Inflammatory macrophage treated with lipopolysaccharide for 1 hour (primary cell): ENCODE measurements at regions not wholly inside any gene's neighbourhood (a gene's known extent, or its start where the extent isn't known, plus 50 kb on each side); places are given as distances from the start of the nearest gene placed in this dataset.
A peak's percentile ranks its signal among the peaks of the same experiment; 100 is the strongest.

Experiments
- DNase-seq, 2 donors: peaks; one replicate each; pipeline ENCODE4 v3.0.0-alpha.2; 2020 to 2022

DNA sequence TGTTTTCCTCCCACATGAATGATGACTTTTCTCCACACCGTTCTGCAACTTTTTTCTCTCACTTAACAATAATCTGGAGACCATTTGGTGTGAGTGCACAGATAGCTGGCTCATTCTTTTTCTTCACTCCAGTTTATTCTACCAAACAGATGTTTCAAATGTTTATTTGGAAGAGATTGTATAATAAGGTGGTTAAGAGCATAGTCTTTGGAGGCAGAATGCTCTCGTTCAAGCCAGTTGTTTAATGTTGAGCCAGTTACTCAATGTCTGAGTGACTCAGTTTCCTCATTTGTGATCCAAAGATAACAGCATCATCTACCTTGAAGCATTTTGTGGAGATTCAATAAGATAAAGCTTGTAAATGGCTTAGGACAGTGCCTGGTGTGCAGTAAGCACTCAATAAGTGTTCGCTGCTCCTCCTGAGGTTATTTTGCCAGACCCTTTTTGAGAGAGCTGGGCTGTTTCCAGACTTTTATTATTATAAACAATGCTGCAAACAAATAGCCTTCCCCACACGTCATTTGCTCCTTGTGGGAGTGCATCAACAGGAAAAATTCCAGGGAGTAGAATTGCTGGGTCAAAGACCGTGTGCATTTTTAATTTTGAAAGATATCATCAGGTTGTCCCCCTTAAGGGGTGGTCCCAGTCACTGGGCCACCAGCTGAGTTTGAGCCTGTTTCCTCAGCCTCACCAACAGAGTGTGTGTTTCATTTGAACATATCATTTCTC is 70.6 kb downstream of the VEGFA start:
- no peak for DNase-seq

DNA sequence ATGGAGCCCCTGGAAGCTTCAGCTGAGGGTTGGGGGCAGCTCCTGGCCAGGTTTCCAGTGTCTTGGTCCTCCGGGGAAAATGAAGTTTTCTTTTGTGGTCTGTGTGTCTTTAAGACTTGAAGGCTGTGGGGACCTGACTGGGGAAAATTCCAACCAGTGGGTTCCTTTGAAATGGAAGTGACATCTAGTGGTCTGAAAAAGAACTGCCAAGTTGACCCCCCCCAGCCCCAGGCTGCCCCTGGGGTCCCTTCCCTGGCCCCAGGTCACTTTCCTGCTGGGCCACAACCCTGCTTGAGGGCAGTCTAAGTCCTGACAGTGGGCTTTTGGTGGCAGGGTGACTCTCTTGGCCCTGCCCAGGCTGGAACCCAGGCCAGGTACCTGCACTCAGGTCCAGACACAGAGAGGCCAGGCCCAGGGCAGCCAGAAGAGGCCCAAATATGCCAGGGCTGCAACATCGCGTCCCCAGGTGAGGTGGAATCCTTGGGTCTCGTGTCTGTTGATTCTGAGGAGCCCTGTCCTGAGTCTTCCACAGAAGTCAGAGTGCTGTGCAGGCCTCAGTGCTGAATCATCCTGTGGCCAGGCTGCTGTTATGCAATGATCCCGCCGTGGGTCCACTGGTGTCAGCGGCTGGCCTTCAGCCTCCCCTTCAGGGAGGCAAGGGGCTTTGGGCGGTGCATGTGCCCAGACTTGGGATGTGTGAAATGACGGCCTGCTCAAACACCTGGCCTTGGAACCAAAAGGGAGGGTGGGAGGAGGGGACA is 68.4 kb downstream of the VEGFA start:
- peak; percentile 38 to 60 for DNase-seq

DNA sequence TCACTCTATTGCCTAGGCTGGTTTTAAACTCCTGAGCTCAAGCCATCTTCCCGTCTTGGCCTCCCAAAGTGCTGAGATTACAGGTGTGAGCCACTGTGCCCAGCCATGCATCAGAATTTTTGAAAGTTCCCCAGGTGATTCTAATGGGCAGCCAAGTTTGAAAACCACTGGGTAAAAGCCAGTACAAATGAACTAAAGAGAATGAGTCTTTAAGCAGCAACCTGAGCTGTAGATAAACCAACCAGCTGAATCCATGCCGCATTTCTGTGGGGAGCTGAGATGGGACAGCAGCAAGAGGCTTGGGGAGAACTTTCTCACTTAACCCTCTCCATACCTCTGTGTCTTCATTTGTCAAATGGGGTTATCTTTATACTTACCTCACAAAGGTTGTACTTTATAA is 67.5 kb downstream of the VEGFA start:
- DNase-seq = no peak

DNA sequence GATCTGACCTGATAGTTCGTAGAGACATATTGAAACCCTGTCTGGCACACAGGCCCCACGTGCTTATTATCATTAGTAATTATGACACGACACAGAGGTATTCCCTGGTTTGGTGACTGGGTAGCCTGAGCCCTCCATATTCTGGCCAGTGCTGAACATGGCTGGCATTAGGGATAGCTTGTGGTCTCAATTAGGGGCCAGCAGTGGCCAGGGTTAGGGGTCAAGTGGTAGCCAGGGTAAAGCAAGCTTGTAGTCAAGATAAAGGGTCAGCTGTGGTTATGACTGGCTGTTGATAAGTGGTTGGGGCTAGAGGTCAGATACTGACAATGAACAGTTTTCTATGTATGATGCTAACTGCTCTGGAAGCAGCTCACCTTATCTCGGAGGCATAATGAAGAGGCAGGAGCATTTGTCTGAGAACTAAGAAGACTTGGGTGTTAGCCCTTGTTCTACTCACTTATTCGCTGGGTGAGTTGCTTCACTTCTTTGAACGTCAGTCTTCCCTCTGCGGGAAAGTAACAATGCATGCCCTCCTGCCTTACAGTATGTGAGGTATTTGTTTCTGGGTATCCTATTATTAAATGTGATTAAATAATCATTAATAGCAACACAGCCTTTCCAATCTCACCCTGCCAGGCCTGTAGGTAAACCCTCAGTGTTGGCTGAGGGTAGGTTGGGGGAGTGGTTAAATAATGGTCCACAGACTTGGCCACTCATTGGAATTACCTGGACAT is 66.7 kb downstream of the VEGFA start:
- DNase-seq = no peak
